Loucy (cell line): ENCODE measurements at regions not wholly inside any gene's neighbourhood (a gene's known extent, or its start where the extent isn't known, plus 50 kb on each side); places are given as distances from the start of the nearest gene placed in this dataset.
"Not testable (repeated sequence)": the region's sequence is repeated elsewhere in the genome, so short reads cannot be mapped to it uniquely, and the experiment has no call there.

Experiments
- EZH2phosphoT487 ChIP-seq: fragments of 200-600 bp; IDR thresholded peaks from 2 replicates; pipeline ENCODE4 v1.6.1; 2018; ENCODE audit warnings: antibody characterized with exemption, mild to moderate bottlenecking, moderate library complexity, borderline replicate concordance
- TF ChIP-seq, protein P1 (sequence below): fragments of 200-600 bp; sonication (generic); conservative IDR thresholded peaks from 2 replicates; pipeline ENCODE4 v1.5.1; 2014; ENCODE audit warnings: mild to moderate bottlenecking, antibody characterized with exemption, low read length

- TF ChIP-seq, protein P1, sequence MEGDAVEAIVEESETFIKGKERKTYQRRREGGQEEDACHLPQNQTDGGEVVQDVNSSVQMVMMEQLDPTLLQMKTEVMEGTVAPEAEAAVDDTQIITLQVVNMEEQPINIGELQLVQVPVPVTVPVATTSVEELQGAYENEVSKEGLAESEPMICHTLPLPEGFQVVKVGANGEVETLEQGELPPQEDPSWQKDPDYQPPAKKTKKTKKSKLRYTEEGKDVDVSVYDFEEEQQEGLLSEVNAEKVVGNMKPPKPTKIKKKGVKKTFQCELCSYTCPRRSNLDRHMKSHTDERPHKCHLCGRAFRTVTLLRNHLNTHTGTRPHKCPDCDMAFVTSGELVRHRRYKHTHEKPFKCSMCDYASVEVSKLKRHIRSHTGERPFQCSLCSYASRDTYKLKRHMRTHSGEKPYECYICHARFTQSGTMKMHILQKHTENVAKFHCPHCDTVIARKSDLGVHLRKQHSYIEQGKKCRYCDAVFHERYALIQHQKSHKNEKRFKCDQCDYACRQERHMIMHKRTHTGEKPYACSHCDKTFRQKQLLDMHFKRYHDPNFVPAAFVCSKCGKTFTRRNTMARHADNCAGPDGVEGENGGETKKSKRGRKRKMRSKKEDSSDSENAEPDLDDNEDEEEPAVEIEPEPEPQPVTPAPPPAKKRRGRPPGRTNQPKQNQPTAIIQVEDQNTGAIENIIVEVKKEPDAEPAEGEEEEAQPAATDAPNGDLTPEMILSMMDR = not testable (repeated sequence)
- not testable (repeated sequence) for TF ChIP-seq EZH2phosphoT487
These were observed 82.6 kb upstream of the AGAP9 start for GRCh38 chr10:47605791-47606773.
